ENCODE measurements at regions not wholly inside any gene's neighbourhood (a gene's known extent, or its start where the extent isn't known, plus 50 kb on each side); places are given as distances from the start of the nearest gene placed in this dataset.
"Not testable (repeated sequence)": the region's sequence is repeated elsewhere in the genome, so short reads cannot be mapped to it uniquely, and the experiment has no call there.

DNA sequence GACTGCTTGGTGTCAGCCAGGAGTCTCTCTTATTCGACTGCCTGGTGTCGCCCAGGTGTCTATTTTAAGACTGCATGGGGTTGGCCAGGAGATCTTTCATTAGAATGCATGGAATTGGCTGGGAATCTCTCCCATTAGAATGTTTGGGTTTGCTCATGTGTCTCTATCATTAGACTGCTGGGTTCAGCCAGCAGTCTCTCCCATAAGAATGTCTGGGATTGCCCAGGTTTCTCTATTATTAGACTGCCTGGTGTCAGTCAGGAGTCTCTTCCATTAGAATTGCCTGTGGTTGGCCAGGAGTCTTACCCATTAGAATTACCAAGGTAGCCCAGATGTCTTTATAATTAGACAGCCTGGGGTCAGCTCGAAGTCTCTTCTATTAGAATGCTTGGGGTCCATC, 1496.0 kb downstream of the UQCRFS1 start:
- H3K36me3 ChIP-seq: no peaks in the 10 kb centered on the region
- no peaks in the 10 kb centered on the region for H3K4me1 ChIP-seq
- DNase-seq (no peak), ATAC-seq (no peak)
- TF ChIP-seq, protein P1, sequence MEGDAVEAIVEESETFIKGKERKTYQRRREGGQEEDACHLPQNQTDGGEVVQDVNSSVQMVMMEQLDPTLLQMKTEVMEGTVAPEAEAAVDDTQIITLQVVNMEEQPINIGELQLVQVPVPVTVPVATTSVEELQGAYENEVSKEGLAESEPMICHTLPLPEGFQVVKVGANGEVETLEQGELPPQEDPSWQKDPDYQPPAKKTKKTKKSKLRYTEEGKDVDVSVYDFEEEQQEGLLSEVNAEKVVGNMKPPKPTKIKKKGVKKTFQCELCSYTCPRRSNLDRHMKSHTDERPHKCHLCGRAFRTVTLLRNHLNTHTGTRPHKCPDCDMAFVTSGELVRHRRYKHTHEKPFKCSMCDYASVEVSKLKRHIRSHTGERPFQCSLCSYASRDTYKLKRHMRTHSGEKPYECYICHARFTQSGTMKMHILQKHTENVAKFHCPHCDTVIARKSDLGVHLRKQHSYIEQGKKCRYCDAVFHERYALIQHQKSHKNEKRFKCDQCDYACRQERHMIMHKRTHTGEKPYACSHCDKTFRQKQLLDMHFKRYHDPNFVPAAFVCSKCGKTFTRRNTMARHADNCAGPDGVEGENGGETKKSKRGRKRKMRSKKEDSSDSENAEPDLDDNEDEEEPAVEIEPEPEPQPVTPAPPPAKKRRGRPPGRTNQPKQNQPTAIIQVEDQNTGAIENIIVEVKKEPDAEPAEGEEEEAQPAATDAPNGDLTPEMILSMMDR (IDR thresholded peaks at IDR 0.05): no peak
- H3K4me3 ChIP-seq: no peak overlapping the region
- no peaks in the 10 kb centered on the region for H3K9me3 ChIP-seq
- no peaks in the 10 kb centered on the region for H3K27me3 ChIP-seq
- H3K27ac ChIP-seq: no peak overlapping the region
- intact Hi-C loops (cut with DNase I): no loop called here

DNA sequence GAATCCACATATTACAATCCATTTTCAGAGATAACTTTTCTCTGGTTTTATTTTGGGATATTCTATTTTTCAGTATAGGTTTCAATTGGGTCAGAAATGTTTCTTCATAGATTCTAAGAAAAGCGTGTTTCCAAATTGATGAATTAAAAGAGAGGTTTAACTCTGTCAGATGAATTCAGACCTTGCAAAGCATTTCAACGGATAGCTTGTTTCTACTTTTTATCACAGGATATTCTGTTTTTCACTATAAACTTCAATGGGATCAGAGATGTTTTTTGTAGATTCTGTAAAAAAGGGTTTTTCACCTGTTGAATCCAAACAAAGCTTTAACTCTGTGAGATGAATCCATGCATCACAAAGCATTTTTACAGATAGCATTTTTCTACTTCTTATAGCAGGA, 1498.1 kb downstream of the UQCRFS1 start:
- TF ChIP-seq, protein P1 (IDR thresholded peaks at IDR 0.05): no peak

DNA sequence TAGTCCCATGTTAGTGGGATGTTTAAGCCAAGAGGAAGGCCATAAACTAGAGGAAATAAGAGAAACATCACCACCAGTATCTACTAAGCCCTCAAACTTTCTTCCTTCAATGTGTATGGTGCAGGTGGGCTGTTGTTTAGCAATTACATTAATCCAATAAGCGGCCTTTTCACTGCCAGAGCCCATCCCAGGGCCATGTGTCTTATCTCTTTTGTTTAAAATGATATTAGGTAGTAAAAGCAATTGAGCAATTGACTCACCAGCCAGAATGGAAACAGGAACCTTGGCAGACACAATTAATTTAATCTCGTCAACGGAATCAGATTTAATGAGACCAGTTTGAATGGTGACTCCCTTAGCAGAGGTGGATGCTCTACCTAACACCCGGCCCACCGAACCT, 1503.5 kb downstream of the UQCRFS1 start:
- no peak for ATAC-seq
- Histone ChIP-seq H3K27ac (no peak overlapping the region), H3K36me3 (no peaks in the 10 kb centered on the region), H3K27me3 (no peaks in the 10 kb centered on the region), H3K4me3 (no peak overlapping the region), H3K4me1 (no peaks in the 10 kb centered on the region), H3K9me3 (peaks cover 4% of the 10 kb centered on the region)
- DNase-seq: no peak
- intact Hi-C loops (cut with DNase I): no loop called here
- TF ChIP-seq, protein P1 (IDR thresholded peaks at IDR 0.05): no peak

More for the DNA sequence above, 1498.1 kb downstream of the UQCRFS1 start:
- Histone ChIP-seq H3K27ac (no peak overlapping the region), H3K4me1 (no peaks in the 10 kb centered on the region), H3K9me3 (no peaks in the 10 kb centered on the region), H3K27me3 (no peaks in the 10 kb centered on the region), H3K36me3 (no peaks in the 10 kb centered on the region), H3K4me3 (no peak overlapping the region)
- intact Hi-C loops (cut with DNase I): no loop called here
- ATAC-seq (no peak), DNase-seq (no peak)

DNA sequence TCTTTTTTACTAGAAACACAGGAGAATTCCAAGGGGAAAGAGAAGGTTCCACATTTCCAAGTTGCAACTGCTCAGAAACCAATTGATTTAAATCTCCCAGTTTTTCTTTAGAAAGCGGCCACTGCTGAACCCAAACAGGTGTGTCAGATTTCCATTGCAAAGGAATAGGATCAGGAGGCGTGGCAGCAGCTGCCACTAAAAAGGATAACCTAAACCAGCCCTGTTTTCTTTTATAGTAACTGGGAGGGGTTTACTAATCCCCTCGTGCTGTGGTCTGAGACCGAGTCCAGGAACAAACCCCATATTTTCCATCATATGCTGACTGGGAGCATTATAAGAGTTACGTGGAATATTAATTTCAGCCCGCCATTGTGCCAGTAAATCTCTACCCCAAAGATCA, 1504.0 kb downstream of the UQCRFS1 start:
- DNase-seq; H3K36me3 ChIP-seq; H3K9me3 ChIP-seq; ATAC-seq; H3K4me1 ChIP-seq; H3K27me3 ChIP-seq; H3K27ac ChIP-seq; H3K4me3 ChIP-seq; intact Hi-C loops (cut with DNase I): not testable (repeated sequence)

DNA sequence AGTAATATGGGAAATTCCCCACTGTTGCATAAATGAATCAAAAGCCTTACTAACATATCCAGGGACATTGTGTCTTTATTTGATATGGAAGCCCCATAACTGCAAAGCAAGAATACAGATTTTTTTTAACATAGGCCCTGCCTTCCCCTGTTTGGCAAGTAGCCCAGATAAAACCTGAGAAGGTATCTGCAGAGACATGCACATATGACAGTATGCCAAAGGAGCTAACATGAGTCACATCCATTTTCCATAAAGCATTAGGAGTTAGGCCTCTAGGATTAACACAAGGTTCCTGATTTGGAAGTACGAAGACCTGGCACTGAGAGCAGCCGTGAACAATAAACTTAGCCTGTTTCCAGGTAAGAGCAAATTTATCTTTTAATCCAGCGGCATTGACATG, 1505.9 kb downstream of the UQCRFS1 start:
- H3K36me3 ChIP-seq; H3K9me3 ChIP-seq; DNase-seq; ATAC-seq; H3K4me1 ChIP-seq; intact Hi-C loops (cut with DNase I); H3K27ac ChIP-seq; H3K27me3 ChIP-seq; H3K4me3 ChIP-seq: not testable (repeated sequence)

DNA sequence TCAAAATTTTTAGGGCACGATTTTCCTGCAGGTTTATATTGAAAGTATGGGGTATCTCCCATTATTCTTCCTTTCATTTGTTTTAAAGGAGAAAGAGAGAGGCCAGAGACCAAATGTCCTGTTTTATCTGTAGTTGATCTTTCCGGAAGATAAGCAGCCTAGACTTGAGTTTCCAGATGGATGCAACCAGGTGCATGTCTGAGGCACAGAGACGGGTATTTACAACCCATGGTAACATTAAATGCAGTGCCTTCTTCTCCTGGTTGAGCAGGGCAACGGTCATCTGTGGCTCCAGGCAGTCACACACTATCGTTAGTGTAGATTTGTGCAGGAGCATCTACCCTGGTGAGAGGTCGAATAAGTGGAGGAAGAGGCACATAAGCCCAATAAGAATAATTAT, 1507.1 kb downstream of the UQCRFS1 start:
- DNase-seq: no peak
- no peaks in the 10 kb centered on the region for H3K4me1 ChIP-seq
- no peaks in the 10 kb centered on the region for H3K27me3 ChIP-seq
- H3K36me3 ChIP-seq: no peaks in the 10 kb centered on the region
- H3K4me3 ChIP-seq: no peak overlapping the region
- no peak for ATAC-seq
- TF ChIP-seq, protein P1 (IDR thresholded peaks at IDR 0.05): no peak
- intact Hi-C loops (cut with DNase I): no loop called here
- no peak overlapping the region for H3K27ac ChIP-seq
- H3K9me3 ChIP-seq: peaks cover 4% of the 10 kb centered on the region

DNA sequence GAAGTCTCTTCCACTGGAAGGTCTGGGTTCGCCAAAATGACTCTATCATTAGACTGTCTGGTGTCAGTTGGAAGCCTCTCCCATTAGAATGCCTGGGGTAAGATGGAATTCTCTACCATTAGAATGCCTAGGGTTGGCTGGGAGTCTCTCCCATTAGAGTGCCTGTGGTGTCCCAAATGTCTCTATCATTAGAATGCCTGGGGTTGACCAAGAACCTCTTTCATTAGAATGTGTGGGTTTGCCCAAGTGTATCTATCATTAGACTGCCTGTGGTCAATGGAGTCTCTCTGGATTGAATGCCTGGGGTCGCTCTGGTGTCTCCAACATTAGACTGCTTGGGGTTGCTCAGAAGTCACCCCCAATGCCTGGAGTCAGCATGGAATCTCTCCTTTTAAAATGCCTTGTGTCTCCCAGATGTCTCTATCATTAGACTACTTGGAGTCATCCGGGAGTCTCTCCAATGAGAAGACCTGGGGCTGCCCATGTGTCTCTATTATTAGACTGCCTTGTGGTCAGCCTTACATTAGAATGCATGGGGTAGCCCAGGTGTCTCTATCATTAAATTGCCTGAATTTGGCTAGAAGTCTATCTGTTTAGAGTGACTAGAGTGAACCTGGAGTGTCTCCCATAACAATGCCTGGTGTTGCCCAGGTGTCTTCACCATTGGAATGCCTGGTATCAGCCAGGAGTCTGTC, 1518.4 kb downstream of the UQCRFS1 start:
- no peaks in the 10 kb centered on the region for H3K9me3 ChIP-seq
- no peak overlapping the region for H3K4me3 ChIP-seq
- ATAC-seq: no peak
- H3K27ac ChIP-seq: no peak overlapping the region
- TF ChIP-seq, protein P1 (IDR thresholded peaks at IDR 0.05): no peak
- H3K36me3 ChIP-seq: no peaks in the 10 kb centered on the region
- H3K27me3 ChIP-seq: no peaks in the 10 kb centered on the region
- intact Hi-C loops (cut with DNase I): no loop called here
- H3K4me1 ChIP-seq: no peaks in the 10 kb centered on the region
- DNase-seq: no peak

Measured in upper lobe of right lung (tissue), 1 donor.